ENCODE measurements at regions not wholly inside any gene's neighbourhood (a gene's known extent, or its start where the extent isn't known, plus 50 kb on each side); places are given as distances from the start of the nearest gene placed in this dataset.

DNA sequence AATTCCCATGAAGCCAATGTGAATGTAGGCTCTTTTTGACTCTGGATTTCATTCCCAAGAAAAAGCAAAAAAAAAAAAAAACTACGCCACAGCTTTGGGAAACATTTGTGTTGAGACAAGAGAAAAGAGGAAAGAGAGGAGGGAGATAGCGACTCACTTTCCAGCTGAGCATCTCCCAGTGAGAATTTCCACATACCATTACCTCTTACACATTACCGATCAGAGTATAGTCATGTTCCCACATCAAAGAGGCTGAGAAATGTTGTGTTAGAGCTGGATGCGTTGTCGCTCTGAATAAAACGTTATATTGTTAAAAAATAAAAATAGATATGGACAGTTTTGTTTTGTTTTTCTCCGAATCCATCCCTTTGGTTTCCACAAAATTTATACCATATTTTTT is 1019.3 kb upstream of the ADGRB3 start:
- no peak overlapping the region for H3K27ac Mint-ChIP-seq (ENCODE audit: unreplicated experiment)

GRCh38 chr6:67608099-67608749 is 1026.9 kb upstream of the ADGRB3 start:
- no TSS peak for BruUV-seq (replicated peaks)
- no peak overlapping the region for H3K27ac Mint-ChIP-seq (ENCODE audit: unreplicated experiment)
- intact Hi-C loops (cut with micrococcal nuclease; ENCODE audit: unreplicated experiment), result no loop called here
- TF ChIP-seq CTCF (IDR thresholded peaks at IDR 0.05; ENCODE audit: unreplicated experiment), result no peak
- H3K4me3 Mint-ChIP-seq (ENCODE audit: low read depth, unreplicated experiment), result no peak overlapping the region
- H3K36me3 Mint-ChIP-seq (ENCODE audit: insufficient read depth, unreplicated experiment), result no peaks in the 10 kb centered on the region
- H3K4me1 Mint-ChIP-seq (ENCODE audit: low read depth, unreplicated experiment), result no peaks in the 10 kb centered on the region
- CTCF ChIA-PET, result no interaction called here
- no peaks in the 10 kb centered on the region for H3K27me3 Mint-ChIP-seq (ENCODE audit: unreplicated experiment)
- peaks cover 12% of the 10 kb centered on the region for H3K9me3 Mint-ChIP-seq (ENCODE audit: low read depth, unreplicated experiment)
- no peak for DNase-seq

More for the DNA sequence above, 1019.3 kb upstream of the ADGRB3 start:
- DNase-seq, result no peak
- CTCF ChIA-PET, result no interaction called here
- H3K36me3 Mint-ChIP-seq (ENCODE audit: insufficient read depth, unreplicated experiment), result no peaks in the 10 kb centered on the region
- no peak overlapping the region for H3K4me3 Mint-ChIP-seq (ENCODE audit: low read depth, unreplicated experiment)
- intact Hi-C loops (cut with micrococcal nuclease; ENCODE audit: unreplicated experiment), result no loop called here
- H3K27me3 Mint-ChIP-seq (ENCODE audit: unreplicated experiment), result no peaks in the 10 kb centered on the region
- TF ChIP-seq CTCF (IDR thresholded peaks at IDR 0.05; ENCODE audit: unreplicated experiment), result no peak
- BruUV-seq (replicated peaks), result no TSS peak
- peaks cover 12% of the 10 kb centered on the region for H3K9me3 Mint-ChIP-seq (ENCODE audit: low read depth, unreplicated experiment)
- no peaks in the 10 kb centered on the region for H3K4me1 Mint-ChIP-seq (ENCODE audit: low read depth, unreplicated experiment)

- intact Hi-C loops (cut with micrococcal nuclease; ENCODE audit: unreplicated experiment), result no loop called here
- CTCF ChIA-PET, result no interaction called here
- no peak for DNase-seq
- H3K9me3 Mint-ChIP-seq (ENCODE audit: low read depth, unreplicated experiment), result peaks cover 5% of the 10 kb centered on the region
- no TSS peak for BruUV-seq (replicated peaks)
- no peaks in the 10 kb centered on the region for H3K27me3 Mint-ChIP-seq (ENCODE audit: unreplicated experiment)
- H3K27ac Mint-ChIP-seq (ENCODE audit: unreplicated experiment), result no peak overlapping the region
- TF ChIP-seq CTCF (IDR thresholded peaks at IDR 0.05; ENCODE audit: unreplicated experiment), result no peak
- H3K4me1 Mint-ChIP-seq (ENCODE audit: low read depth, unreplicated experiment), result no peaks in the 10 kb centered on the region
- no peaks in the 10 kb centered on the region for H3K36me3 Mint-ChIP-seq (ENCODE audit: insufficient read depth, unreplicated experiment)
- H3K4me3 Mint-ChIP-seq (ENCODE audit: low read depth, unreplicated experiment), result no peak overlapping the region
Measured at GRCh38 chr6:67606906-67607828, 1027.9 kb upstream of the ADGRB3 start.

GRCh38 chr6:67594366-67594765 is 1040.7 kb upstream of the ADGRB3 start:
- BruUV-seq (replicated peaks), result no TSS peak
- no peak overlapping the region for H3K27ac Mint-ChIP-seq (ENCODE audit: unreplicated experiment)
- intact Hi-C loops (cut with micrococcal nuclease; ENCODE audit: unreplicated experiment), result no loop called here
- no peak for DNase-seq
- no peaks in the 10 kb centered on the region for H3K36me3 Mint-ChIP-seq (ENCODE audit: insufficient read depth, unreplicated experiment)
- peaks cover 2% of the 10 kb centered on the region for H3K9me3 Mint-ChIP-seq (ENCODE audit: low read depth, unreplicated experiment)
- CTCF ChIA-PET, result no interaction called here
- no peaks in the 10 kb centered on the region for H3K27me3 Mint-ChIP-seq (ENCODE audit: unreplicated experiment)
- no peak for TF ChIP-seq CTCF (IDR thresholded peaks at IDR 0.05; ENCODE audit: unreplicated experiment)
- no peak overlapping the region for H3K4me3 Mint-ChIP-seq (ENCODE audit: low read depth, unreplicated experiment)
- H3K4me1 Mint-ChIP-seq (ENCODE audit: low read depth, unreplicated experiment), result no peaks in the 10 kb centered on the region

All from Calu3 (cell line).